Upper lobe of right lung (tissue), 1 donor: ENCODE measurements at regions not wholly inside any gene's neighbourhood (a gene's known extent, or its start where the extent isn't known, plus 50 kb on each side); places are given as distances from the start of the nearest gene placed in this dataset.
A peak's percentile ranks its signal among the peaks of the same experiment; 100 is the strongest.

Experiments
- ATAC-seq: fragments of 200-7000 bp; cut with Tn5 transposase; one replicate; pipeline ENCODE4 v1.9.1; 2020; ENCODE audit warnings: mild to moderate bottlenecking, moderate library complexity
- DNase-seq: peaks from one replicate; pipeline ENCODE4 v3.0.0-alpha.2; 2020
- H3K27ac ChIP-seq: fragments of 200-600 bp; one replicate; pipeline ENCODE4 v1.8.0; 2022
- H3K27me3 ChIP-seq: fragments of 200-600 bp; one replicate; pipeline ENCODE4 v1.8.0; 2022; ENCODE audit warnings: mild to moderate bottlenecking
- H3K36me3 ChIP-seq: fragments of 200-600 bp; one replicate; pipeline ENCODE4 v1.8.0; 2022
- H3K4me1 ChIP-seq: fragments of 200-600 bp; one replicate; pipeline ENCODE4 v1.8.0; 2022
- H3K4me3 ChIP-seq: fragments of 200-600 bp; one replicate; pipeline ENCODE4 v1.8.0; 2022; ENCODE audit warnings: mild to moderate bottlenecking
- H3K9me3 ChIP-seq: fragments of 200-600 bp; one replicate; pipeline ENCODE4 v1.8.0; 2022
- CTCF ChIP-seq: fragments of 200-600 bp; IDR thresholded peaks from one replicate; pipeline ENCODE4 v1.8.0; 2022; ENCODE audit warnings: antibody characterized with exemption
- intact Hi-C: fragments of 100-400 bp; cut with DNase I; formaldehyde crosslinking; loops from one replicate; pipeline ENCODE4 v1.11.0; 2022
- donor health status: DM: no; HTN: yes; CAD: no; lungs with severe emphysema.

- intact Hi-C loops: no loop called here
- H3K4me3 ChIP-seq: no peak overlapping the region
- no peaks in the 10 kb centered on the region for H3K27me3 ChIP-seq
- no peak overlapping the region for H3K27ac ChIP-seq
- ATAC-seq (no peak), DNase-seq (no peak)
- H3K9me3 ChIP-seq: no peaks in the 10 kb centered on the region
- no peaks in the 10 kb centered on the region for H3K36me3 ChIP-seq
- no peak for TF ChIP-seq CTCF
- peaks cover 22% of the 10 kb centered on the region for H3K4me1 ChIP-seq
Measured at GRCh38 chr2:236746833-236747232, 177.2 kb downstream of the ACKR3 start.

GRCh38 chr2:236747426-236747825, 177.8 kb downstream of the ACKR3 start:
- no peak overlapping the region for H3K27ac ChIP-seq
- no peaks in the 10 kb centered on the region for H3K27me3 ChIP-seq
- intact Hi-C loops: no loop called here
- DNase-seq: no peak
- TF ChIP-seq CTCF: no peak
- no peaks in the 10 kb centered on the region for H3K36me3 ChIP-seq
- peaks cover 21% of the 10 kb centered on the region for H3K4me1 ChIP-seq
- no peak for ATAC-seq
- no peaks in the 10 kb centered on the region for H3K9me3 ChIP-seq
- H3K4me3 ChIP-seq: no peak overlapping the region

- Histone ChIP-seq H3K4me1 (peaks cover 16% of the 10 kb centered on the region), H3K27me3 (no peaks in the 10 kb centered on the region), H3K4me3 (no peak overlapping the region), H3K36me3 (no peaks in the 10 kb centered on the region), H3K27ac (no peak overlapping the region), H3K9me3 (no peaks in the 10 kb centered on the region)
- DNase-seq: no peak
- TF ChIP-seq CTCF: no peak
- no peak for ATAC-seq
- intact Hi-C loops: no loop called here
Measured at GRCh38 chr2:236747925-236748324, 178.3 kb downstream of the ACKR3 start.

- ATAC-seq (peak; percentile 79), DNase-seq (no peak)
- TF ChIP-seq CTCF: no peak
- H3K4me3 ChIP-seq: no peak overlapping the region
- intact Hi-C loops: no loop called here
- H3K9me3 ChIP-seq: no peaks in the 10 kb centered on the region
- H3K27ac ChIP-seq: no peak overlapping the region
- peaks cover 13% of the 10 kb centered on the region for H3K4me1 ChIP-seq
- H3K27me3 ChIP-seq: no peaks in the 10 kb centered on the region
- H3K36me3 ChIP-seq: no peaks in the 10 kb centered on the region
Measured at GRCh38 chr2:236748385-236748784, 178.8 kb downstream of the ACKR3 start.

GRCh38 chr2:236748801-236749200, 179.2 kb downstream of the ACKR3 start:
- H3K27ac ChIP-seq: no peak overlapping the region
- no peaks in the 10 kb centered on the region for H3K27me3 ChIP-seq
- intact Hi-C loops: no loop called here
- no peak for TF ChIP-seq CTCF
- no peaks in the 10 kb centered on the region for H3K36me3 ChIP-seq
- no peak overlapping the region for H3K4me3 ChIP-seq
- DNase-seq: no peak
- H3K4me1 ChIP-seq: peaks cover 18% of the 10 kb centered on the region
- ATAC-seq: peak; percentile 39
- H3K9me3 ChIP-seq: no peaks in the 10 kb centered on the region

GRCh38 chr2:236749346-236749745, 179.7 kb downstream of the ACKR3 start:
- Histone ChIP-seq H3K27ac (no peak overlapping the region), H3K4me1 (peaks cover 18% of the 10 kb centered on the region)
- ATAC-seq: no peak

More at GRCh38 chr2:236749346-236749745, 179.7 kb downstream of the ACKR3 start:
- no peak for DNase-seq
- no peak for TF ChIP-seq CTCF
- H3K4me3 ChIP-seq: no peak overlapping the region
- H3K36me3 ChIP-seq: no peaks in the 10 kb centered on the region
- no peaks in the 10 kb centered on the region for H3K27me3 ChIP-seq
- intact Hi-C loops: no loop called here
- no peaks in the 10 kb centered on the region for H3K9me3 ChIP-seq
